ENCODE measurements at regions not wholly inside any gene's neighbourhood (a gene's known extent, or its start where the extent isn't known, plus 50 kb on each side); places are given as distances from the start of the nearest gene placed in this dataset.

- Histone ChIP-seq H3F3A (replicated peaks; ENCODE audit: low read depth) (no peaks in the 10 kb centered on the region), H3K4me1 (ENCODE audit: insufficient read depth) (no peaks in the 10 kb centered on the region), H3K4me2 (no peak overlapping the region), H3K27me3 (ENCODE audit: insufficient read depth) (no peaks in the 10 kb centered on the region), H3K9me2 (ENCODE audit: insufficient read depth) (peaks cover 11% of the 10 kb centered on the region; the same call in 1 of the 2 replicates), H2AFZ (no peak overlapping the region), H3K27ac (ENCODE audit: low read depth) (no peak overlapping the region), H3K36me3 (ENCODE audit: insufficient read depth) (peaks cover 4% of the 10 kb centered on the region; the same call in 1 of the 2 replicates), H3K4me3 (no peak overlapping the region), H3K79me2 (replicated peaks; ENCODE audit: insufficient read depth) (no peaks in the 10 kb centered on the region), H4K20me1 (replicated peaks; ENCODE audit: insufficient read depth) (no peaks in the 10 kb centered on the region)
- H3K4me1 Mint-ChIP-seq: no peaks in the 10 kb centered on the region
- no peak for ATAC-seq
- H3K4me3 Mint-ChIP-seq: no peak overlapping the region
- no peak for DNase-seq (ENCODE audit: low spot score)
- peaks cover 2% of the 10 kb centered on the region for H3K27me3 Mint-ChIP-seq (ENCODE audit: insufficient read depth, low read depth, poor library complexity)
- H3K9me3 Mint-ChIP-seq: peaks cover 15% of the 10 kb centered on the region
- no peak overlapping the region for H3K27ac Mint-ChIP-seq
- H3K36me3 Mint-ChIP-seq (ENCODE audit: low read depth): peaks cover 2% of the 10 kb centered on the region; the same call in 2 of the 3 replicates
- TF ChIP-seq EZH2phosphoT487 (IDR thresholded peaks at IDR 0.05; ENCODE audit: unreplicated experiment) (no peak), ZNF462 (CRISPR knock-in tag; IDR thresholded peaks at IDR 0.05) (no peak), POLR2AphosphoS5 (IDR thresholded peaks at IDR 0.05; ENCODE audit: low read depth) (no peak), NANOG (IDR thresholded peaks at IDR 0.05; ENCODE audit: borderline replicate concordance) (no peak), REST (IDR thresholded peaks at IDR 0.05; ENCODE audit: unreplicated experiment) (no peak), EZH2 (IDR thresholded peaks at IDR 0.05; ENCODE audit: low read depth, unreplicated experiment) (no peak), JUNB (IDR thresholded peaks at IDR 0.05; ENCODE audit: unreplicated experiment) (no peak), CTCF (conservative IDR thresholded peaks at IDR 0.05; ENCODE audit: low read depth in 2 of 2) (no peak), STAT1 (IDR thresholded peaks at IDR 0.05; ENCODE audit: unreplicated experiment) (no peak), CREB1 (CRISPR knock-in tag; IDR thresholded peaks at IDR 0.05; ENCODE audit: low read depth) (no peak), ZNF331 (CRISPR knock-in tag; IDR thresholded peaks at IDR 0.05; ENCODE audit: low read depth) (no peak), ETS1 (IDR thresholded peaks at IDR 0.05) (no peak), ZNF114 (CRISPR knock-in tag; IDR thresholded peaks at IDR 0.05) (no peak)
These were observed 1569.8 kb downstream of the REEP3 start for GRCh38 chr10:65090991-65091390.
